ENCODE measurements at regions not wholly inside any gene's neighbourhood (a gene's known extent, or its start where the extent isn't known, plus 50 kb on each side); places are given as distances from the start of the nearest gene placed in this dataset.

DNA sequence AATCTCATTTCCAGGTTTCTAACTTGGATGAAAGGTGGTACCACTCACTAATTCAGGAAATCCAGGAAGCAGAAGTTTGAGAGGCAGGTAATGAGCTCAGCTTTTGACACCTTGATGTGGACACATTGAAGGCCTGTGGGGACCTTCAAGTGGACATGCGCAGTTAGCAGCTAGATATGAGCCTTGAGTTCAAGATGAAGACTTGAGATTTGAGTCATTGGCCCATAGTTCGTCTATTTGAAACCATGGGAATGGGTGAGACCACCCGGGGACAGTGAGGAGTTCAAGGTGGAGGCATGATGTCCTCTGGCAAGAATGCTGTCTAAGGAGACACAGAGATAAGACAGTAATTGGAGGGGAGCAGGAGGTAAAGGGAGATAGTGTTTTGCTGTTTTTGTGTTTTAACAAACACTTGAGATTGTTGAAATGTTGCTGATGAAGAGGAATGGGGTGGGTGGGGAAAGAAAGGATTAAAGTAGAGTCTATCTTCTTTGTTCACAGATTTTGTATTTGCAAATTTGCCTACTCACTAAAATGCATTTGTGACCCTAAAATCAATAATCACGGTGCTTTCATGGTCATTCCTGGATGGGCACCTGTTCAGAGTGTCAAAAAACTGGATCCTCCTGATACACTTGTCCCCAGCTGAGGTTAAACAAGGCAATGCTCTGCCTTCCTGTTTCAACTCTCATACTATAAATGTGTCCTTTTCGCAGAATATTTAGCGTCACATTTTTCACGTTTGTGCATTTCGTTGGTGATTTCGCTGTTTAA is 69.5 kb upstream of the PLXNC1 start:
- TF ChIP-seq, protein P1, sequence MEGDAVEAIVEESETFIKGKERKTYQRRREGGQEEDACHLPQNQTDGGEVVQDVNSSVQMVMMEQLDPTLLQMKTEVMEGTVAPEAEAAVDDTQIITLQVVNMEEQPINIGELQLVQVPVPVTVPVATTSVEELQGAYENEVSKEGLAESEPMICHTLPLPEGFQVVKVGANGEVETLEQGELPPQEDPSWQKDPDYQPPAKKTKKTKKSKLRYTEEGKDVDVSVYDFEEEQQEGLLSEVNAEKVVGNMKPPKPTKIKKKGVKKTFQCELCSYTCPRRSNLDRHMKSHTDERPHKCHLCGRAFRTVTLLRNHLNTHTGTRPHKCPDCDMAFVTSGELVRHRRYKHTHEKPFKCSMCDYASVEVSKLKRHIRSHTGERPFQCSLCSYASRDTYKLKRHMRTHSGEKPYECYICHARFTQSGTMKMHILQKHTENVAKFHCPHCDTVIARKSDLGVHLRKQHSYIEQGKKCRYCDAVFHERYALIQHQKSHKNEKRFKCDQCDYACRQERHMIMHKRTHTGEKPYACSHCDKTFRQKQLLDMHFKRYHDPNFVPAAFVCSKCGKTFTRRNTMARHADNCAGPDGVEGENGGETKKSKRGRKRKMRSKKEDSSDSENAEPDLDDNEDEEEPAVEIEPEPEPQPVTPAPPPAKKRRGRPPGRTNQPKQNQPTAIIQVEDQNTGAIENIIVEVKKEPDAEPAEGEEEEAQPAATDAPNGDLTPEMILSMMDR (IDR thresholded peaks at IDR 0.05): no peak
- Histone ChIP-seq H3K4me3 (no peak overlapping the region), H3K27ac (no peak overlapping the region), H3K27me3 (ENCODE audit: insufficient read depth in 3 of 3, low read length in 2 of 3) (peaks cover 0 to 1% (median 0%) of the 10 kb centered on the region in 3 donors), H3K36me3 (ENCODE audit: insufficient read depth in 1 of 2, low read depth in 1 of 2) (no peaks in the 10 kb centered on the region), H3K4me1 (peaks cover 13% of the 10 kb centered on the region), H3K9me3 (no peaks in the 10 kb centered on the region)
- intact Hi-C loops (cut with DNase I): loop anchor here (5.0 to 10.0 kb wide), 4 partner anchors 184 to 504 kb away; partner anchors contain the start of gene SOCS2 (in 1 of the 2)
- WGBS, 3 donors: 63 to 84% (median 68%) methylated on average over 9 of the region's 9 CpGs
- DNase-seq (no peak), ATAC-seq (no peak)

DNA sequence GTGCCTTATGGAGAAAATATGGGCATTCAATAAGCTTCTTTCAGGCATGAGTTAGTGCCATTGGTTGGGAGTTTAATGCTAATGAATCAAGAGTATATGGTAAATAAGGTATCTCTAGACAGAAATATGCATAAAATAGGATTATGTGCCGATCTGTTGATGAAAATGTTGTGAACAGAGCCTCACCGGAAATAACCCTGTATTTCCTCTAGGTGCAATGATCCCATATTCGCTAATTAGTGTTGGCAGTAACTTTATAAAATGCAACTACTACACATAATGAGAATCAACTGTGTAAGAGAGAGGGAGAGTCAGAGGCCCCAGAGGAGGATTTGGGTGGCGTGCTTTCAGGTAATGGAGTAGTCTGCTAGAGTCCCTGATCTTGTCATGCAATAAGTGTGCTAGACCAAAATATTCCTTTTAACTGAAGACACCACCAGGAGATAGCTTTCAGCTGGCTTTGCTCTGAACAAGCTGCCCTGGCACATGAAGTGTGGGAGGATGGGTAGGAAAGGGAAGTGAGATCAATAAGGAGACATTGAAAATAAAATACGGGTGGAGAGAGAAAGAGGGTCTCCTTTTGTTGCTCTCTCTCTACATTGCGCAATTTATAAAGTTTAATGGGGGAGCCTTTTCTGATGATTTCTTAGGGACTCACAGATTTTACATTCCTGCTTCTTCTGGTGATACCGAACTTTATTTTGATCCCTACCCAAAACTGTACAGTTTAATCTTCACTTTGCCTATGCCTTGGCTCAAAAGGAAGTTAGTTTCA is 68.6 kb upstream of the PLXNC1 start:
- no peak overlapping the region for H3K27ac ChIP-seq
- ATAC-seq: no peak
- 75 to 85% (median 77%) methylated on average over 7 of the region's 7 CpGs for WGBS, 3 donors

DNA sequence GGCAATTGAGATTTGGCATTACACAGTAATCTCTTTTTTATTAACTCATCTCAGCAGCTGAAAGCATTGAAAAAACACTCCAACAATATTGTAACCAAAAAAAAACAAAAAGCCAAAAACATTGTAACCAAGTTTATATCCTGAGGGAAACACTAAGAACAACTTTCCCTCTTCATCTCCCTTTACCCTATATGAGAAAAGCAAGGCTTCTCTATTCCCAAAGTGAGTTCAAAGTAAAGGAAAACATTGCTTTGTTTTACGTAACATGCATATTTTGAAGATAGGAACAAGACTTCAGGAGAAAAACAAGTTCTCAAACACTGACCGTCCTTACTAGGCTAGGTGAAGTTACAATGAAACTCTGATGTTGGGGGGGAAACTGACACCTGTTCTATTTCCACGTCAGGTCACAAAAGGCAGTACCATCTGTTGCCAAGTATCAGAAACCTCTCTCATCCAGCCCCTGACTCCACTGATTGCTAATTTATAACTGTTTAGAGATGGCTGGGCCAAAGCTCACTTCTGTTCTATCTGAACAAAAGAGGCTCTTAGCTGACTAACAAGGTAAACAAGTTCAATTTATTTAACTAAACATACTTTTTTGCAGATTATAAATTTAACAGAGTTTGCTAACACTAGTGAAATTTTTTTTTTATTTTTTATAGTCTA is 67.9 kb upstream of the PLXNC1 start:
- H3K27ac ChIP-seq: no peak overlapping the region
- TF ChIP-seq, protein P1 (IDR thresholded peaks at IDR 0.05): no peak
- intact Hi-C loops (cut with DNase I): no loop called here
- H3K4me1 ChIP-seq: no peaks in the 10 kb centered on the region
- ATAC-seq (no peak), DNase-seq (no peak)
- WGBS, 3 donors: 49 to 68% (median 67%) methylated on average over 3 of the region's 3 CpGs
- H3K4me3 ChIP-seq: no peak overlapping the region
- H3K27me3 ChIP-seq (ENCODE audit: insufficient read depth in 3 of 3, low read length in 2 of 3): peaks cover 0 to 1% (median 0%) of the 10 kb centered on the region in 3 donors
- H3K36me3 ChIP-seq (ENCODE audit: insufficient read depth in 1 of 2, low read depth in 1 of 2): no peaks in the 10 kb centered on the region
- no peaks in the 10 kb centered on the region for H3K9me3 ChIP-seq

More for the DNA sequence above, 68.6 kb upstream of the PLXNC1 start:
- Histone ChIP-seq H3K4me3 (no peak overlapping the region), H3K27me3 (ENCODE audit: insufficient read depth in 3 of 3, low read length in 2 of 3) (peaks cover 0 to 1% (median 0%) of the 10 kb centered on the region in 3 donors), H3K9me3 (no peaks in the 10 kb centered on the region), H3K36me3 (ENCODE audit: insufficient read depth in 1 of 2, low read depth in 1 of 2) (no peaks in the 10 kb centered on the region), H3K4me1 (peaks cover 5% of the 10 kb centered on the region)
- intact Hi-C loops (cut with DNase I): loop anchor here (5.0 to 10.0 kb wide), 4 partner anchors 185 to 505 kb away; partner anchors contain the start of gene SOCS2 (in 1 of the 2)
- TF ChIP-seq, protein P1 (IDR thresholded peaks at IDR 0.05): no peak
- DNase-seq: no peak

DNA sequence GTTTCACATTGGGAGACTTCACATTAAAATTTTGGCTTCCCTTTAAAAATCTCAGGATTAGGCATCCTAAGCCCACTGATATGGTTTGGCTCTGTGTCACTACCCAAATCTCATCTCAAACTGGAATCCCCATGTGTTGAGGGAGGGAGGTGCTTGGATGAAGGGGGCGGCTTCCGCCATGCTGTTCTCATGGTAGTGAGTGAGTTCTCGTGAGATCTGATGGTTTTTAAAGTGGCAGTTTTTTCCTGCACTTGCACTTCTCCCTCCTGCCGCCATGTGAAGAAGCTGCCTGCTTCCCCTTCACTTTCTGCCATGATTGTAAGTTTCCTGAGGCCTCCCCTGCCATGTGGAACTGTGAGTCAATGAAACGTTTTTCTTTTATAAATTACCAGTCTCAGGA is 65.7 kb upstream of the PLXNC1 start:
- Histone ChIP-seq H3K36me3 (ENCODE audit: insufficient read depth in 1 of 2, low read depth in 1 of 2) (no peaks in the 10 kb centered on the region), H3K4me3 (no peak overlapping the region), H3K4me1 (no peaks in the 10 kb centered on the region), H3K9me3 (no peaks in the 10 kb centered on the region), H3K27me3 (ENCODE audit: insufficient read depth in 3 of 3, low read length in 2 of 3) (peaks cover 0 to 1% (median 0%) of the 10 kb centered on the region in 3 donors), H3K27ac (no peak overlapping the region)
- intact Hi-C loops (cut with DNase I): no loop called here
- no peak for DNase-seq
- ATAC-seq: no peak
- 84 to 92% (median 89%) methylated on average over 5 of the region's 5 CpGs for WGBS, 3 donors
- TF ChIP-seq, protein P1 (IDR thresholded peaks at IDR 0.05): no peak
